HepG2 (cell line): ENCODE measurements at regions not wholly inside any gene's neighbourhood (a gene's known extent, or its start where the extent isn't known, plus 50 kb on each side); places are given as distances from the start of the nearest gene placed in this dataset.

Experiments used
- ATAC-seq: fragments of 200-7000 bp; cut with Tn5 transposase; 3 replicates; pipeline ENCODE4 v1.9.1; 2020; ENCODE audit warnings: mild to moderate bottlenecking, moderate library complexity
- BruUV-seq: library from RNA; stranded (reverse); fragments of 400-500 nt; replicated peaks from 2 replicates; lab custom pipeline; 2021; lab: Mats Ljungman, UMichigan
- CTCF ChIA-PET: fragments of 300-600 bp; formaldehyde crosslinking; extraction: SDS; loops from one replicate; lab custom pipeline; 2021; ENCODE audit warnings: low total read pairs, inconsistent platforms, low intra/inter-chr PET ratio; lab: Yijun Ruan, JAX
- POLR2A ChIA-PET: fragments of 350-600 bp; sonication (Branson Sonifier 250); formaldehyde crosslinking; loops from one replicate; lab custom pipeline; 2020; ENCODE audit warnings: antibody characterized with exemption, inconsistent platforms; lab: Yijun Ruan, JAX
- DNase-seq: peaks from one replicate; pipeline ENCODE4 v3.0.0-alpha.2; 2015; ENCODE audit warnings: low spot score
- FAIRE-seq: peaks from 3 replicates; lab custom pipeline; 2011; peaks lifted over from hg19 to GRCh38; lab: Jason Lieb, UNC
- H2AFZ ChIP-seq: one replicate; pipeline ENCODE4 v1.6.1; 2011; ENCODE audit warnings: low read length, inconsistent platforms
- H3K27ac ChIP-seq: fragments of 300-600 bp; 3 replicates; pipeline ENCODE4 v1.8.0; 2011; ENCODE audit warnings: mixed run types, mild to moderate bottlenecking, mixed read lengths, low read length, inconsistent platforms; ENCODE audit not compliant: insufficient read depth; ENCODE audit errors: extremely low read length
- H3K27me3 ChIP-seq, 2 experiments: fragments of 200-600 bp in 1 of 2; 2 replicates in 1 of 2; 3 replicates in 1 of 2; pipeline versions ENCODE4 v1.6.0 to v1.8.0; 2011; ENCODE audit warnings: low read length in 2 of 2, mild to moderate bottlenecking in 2 of 2, moderate library complexity in 2 of 2, inconsistent platforms in 1 of 2; ENCODE audit not compliant: insufficient read depth in 2 of 2, control insufficient read depth in 1 of 2
- H3K36me3 ChIP-seq, 2 experiments: fragments of 200-600 bp in 1 of 2; replicated peaks in 1 of 2; 2 replicates in 1 of 2; 3 replicates in 1 of 2; pipeline versions ENCODE4 v1.5.1 to v1.8.0; 2011; ENCODE audit warnings: low read length in 2 of 2, inconsistent platforms in 1 of 2; ENCODE audit not compliant: insufficient read depth in 2 of 2, control insufficient read depth in 1 of 2
- H3K4me1 ChIP-seq: 2 replicates; pipeline ENCODE4 v1.5.1; 2012; ENCODE audit warnings: low read length, inconsistent platforms; ENCODE audit not compliant: insufficient read depth
- H3K4me2 ChIP-seq: 2 replicates; pipeline ENCODE4 v1.6.0; 2011; ENCODE audit warnings: low read depth, low read length, inconsistent platforms
- H3K4me3 ChIP-seq, 3 experiments: fragments of 200-600 bp in 1 of 3; sonication (generic), shearing (Covaris generic) in 1 of 3; replicated peaks in 1 of 3; 2 replicates each; pipeline ENCODE4 v1.5.1; 2011 to 2016; ENCODE audit warnings: low read length in 3 of 3, inconsistent platforms in 2 of 3, low read depth in 2 of 3, mild to moderate bottlenecking in 2 of 3, control low read depth in 1 of 3, mixed read lengths in 1 of 3; ENCODE audit not compliant: insufficient read depth in 1 of 3
- H3K79me2 ChIP-seq: one replicate; pipeline ENCODE4 v1.6.1; 2011; ENCODE audit warnings: low read length, inconsistent platforms; ENCODE audit not compliant: insufficient read depth
- H3K9ac ChIP-seq: 2 replicates; pipeline ENCODE4 v1.6.0; 2011; ENCODE audit warnings: mild to moderate bottlenecking, low read depth, low read length, inconsistent platforms; ENCODE audit not compliant: insufficient read depth
- H3K9me3 ChIP-seq: 2 replicates; pipeline ENCODE4 v1.5.1; 2012; ENCODE audit warnings: mild to moderate bottlenecking, low read length
- H4K20me1 ChIP-seq: 2 replicates; pipeline ENCODE4 v1.6.0; 2011; ENCODE audit warnings: inconsistent platforms, mild to moderate bottlenecking, low read length, moderate library complexity; ENCODE audit not compliant: insufficient read depth
- CHCHD3 ChIP-seq: sonication (generic); formaldehyde crosslinking; IDR thresholded peaks from 2 replicates; pipeline ENCODE4 v1.8.0; 2022; ENCODE audit warnings: mild to moderate bottlenecking, missing genetic modification reagents, moderate library complexity
- FOXJ3 ChIP-seq: sonication (generic); formaldehyde crosslinking; IDR thresholded peaks from 2 replicates; pipeline ENCODE4 v1.4.0; 2020; ENCODE audit warnings: missing genetic modification reagents, mild to moderate bottlenecking, borderline replicate concordance
- GABPA ChIP-seq, 2 experiments: IDR thresholded peaks; 2 replicates each; pipeline ENCODE4 v1.6.1; 2011 to 2016; ENCODE audit warnings: low read depth in 2 of 2, low read length in 1 of 2, missing biosample characterization in 1 of 2, missing genetic modification characterization in 1 of 2
- KDM3A ChIP-seq: IDR thresholded peaks from 2 replicates; pipeline ENCODE4 v1.6.1; 2018; ENCODE audit warnings: low read depth, missing compliant biosample characterization
- MXI1 ChIP-seq: IDR thresholded peaks from 3 replicates; pipeline ENCODE4 v1.6.1; 2012; ENCODE audit warnings: low read depth, low read length, inconsistent platforms, borderline replicate concordance
- PLRG1 ChIP-seq: fragments of 450-650 bp; conservative IDR thresholded peaks from 2 replicates; pipeline ENCODE4 v1.6.1; 2016
- SPEN ChIP-seq: sonication (generic); formaldehyde crosslinking; IDR thresholded peaks from 2 replicates; pipeline ENCODE4 v1.5.1; 2020; ENCODE audit warnings: low read depth, mild to moderate bottlenecking, missing genetic modification reagents
- THAP11 ChIP-seq: IDR thresholded peaks from 2 replicates; pipeline ENCODE4 v1.6.1; 2016; ENCODE audit warnings: missing biosample characterization, missing genetic modification reagents
- ZBTB10 ChIP-seq: sonication (generic); formaldehyde crosslinking; IDR thresholded peaks from 2 replicates; pipeline ENCODE4 v1.4.0; 2020; ENCODE audit warnings: missing genetic modification reagents, borderline replicate concordance
- ZNF101 ChIP-seq: sonication (generic); formaldehyde crosslinking; IDR thresholded peaks from 2 replicates; pipeline ENCODE4 v1.4.0; 2020; ENCODE audit warnings: mild to moderate bottlenecking, low read depth, missing genetic modification reagents, borderline replicate concordance
- ZNF740 ChIP-seq: sonication (generic); formaldehyde crosslinking; IDR thresholded peaks from 2 replicates; pipeline ENCODE4 v1.4.0; 2020; ENCODE audit warnings: missing genetic modification reagents
- WGBS: methylation state at CpG from one replicate; pipeline ENCODE4 v1.1.6; 2017; ENCODE audit warnings: low lambda C conversion rate; 5-methylcytosine and 5-hydroxymethylcytosine counted together
- in situ Hi-C: cut with HindIII; loops from 2 replicates; pipeline ENCODE4 v1.10.0; 2017; ENCODE audit warnings: low pct_unique_long_range_greater_than_20kb; ENCODE audit not compliant: extremely low pct_ligation_motif_present
- intact Hi-C: fragments of 100-400 bp; cut with micrococcal nuclease; formaldehyde crosslinking; loops from one replicate; pipeline ENCODE4 v1.10.0; 2022; ENCODE audit not compliant: unreplicated experiment

DNA sequence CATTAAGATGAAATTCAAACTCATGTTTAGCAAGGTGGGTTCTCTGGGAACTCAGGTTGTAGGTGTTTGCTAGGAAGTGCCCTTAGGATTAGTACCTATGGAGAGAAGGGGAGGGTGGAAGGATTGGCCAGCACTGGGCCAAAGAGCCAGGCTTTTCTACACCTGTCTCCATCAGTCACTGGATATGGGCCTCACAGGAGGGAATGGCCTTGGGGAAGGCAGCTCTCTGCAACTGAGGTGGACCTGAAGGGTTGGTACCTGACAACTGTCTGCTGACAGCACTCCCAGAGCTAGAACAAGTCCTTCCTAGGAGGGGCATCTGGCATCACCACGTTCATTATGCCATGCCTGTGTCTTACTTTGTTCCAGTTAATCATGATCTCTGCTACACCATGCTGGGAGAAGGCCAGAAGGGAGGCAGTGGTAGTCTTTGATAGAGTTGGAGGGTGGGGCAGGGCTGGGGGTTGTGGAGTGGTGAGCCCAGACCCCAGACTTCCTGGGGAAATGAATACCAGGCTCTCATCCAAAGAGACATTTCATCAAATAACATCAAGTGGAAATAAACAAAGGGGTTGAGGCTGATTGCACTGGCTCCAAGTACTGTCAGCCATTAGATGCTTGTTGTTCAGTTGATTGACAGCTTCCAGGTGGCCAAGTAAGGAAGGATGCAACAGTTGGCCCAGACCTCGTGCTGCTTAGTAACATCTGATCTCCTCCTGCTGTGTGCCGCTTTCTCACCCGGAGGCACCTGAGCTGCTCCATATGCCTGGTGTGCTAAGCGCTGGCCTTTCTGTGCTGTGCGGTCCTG is 70.6 kb upstream of the PIK3CG start:
- H3K4me2 ChIP-seq, result no peak overlapping the region
- ChIA-PET CTCF (no interaction called here), POLR2A (no interaction called here)
- WGBS, result 0% methylated on average over 1 of the region's 6 CpGs
- no peak for ATAC-seq
- H3K4me3 ChIP-seq, result no peak overlapping the region
- in situ Hi-C loops (loop anchor here (5.0 kb wide), 1 partner anchor 353 kb away; no protein-coding TSS in a partner anchor), intact Hi-C loops (loop anchor here (10.0 kb wide), 1 partner anchor 930 kb away; no protein-coding TSS in a partner anchor)
- no peak for TF ChIP-seq MXI1
- TF ChIP-seq GABPA (IDR thresholded peaks at IDR 0.05; ENCODE audit: low read depth, low read length), result no peak
- TF ChIP-seq GABPA (CRISPR knock-in tag; IDR thresholded peaks at IDR 0.05; ENCODE audit: low read depth), result no peak
- TF ChIP-seq ZNF740 (CRISPR knock-in tag), result no peak
- no peak for TF ChIP-seq ZBTB10 (CRISPR knock-in tag)
- no peak for TF ChIP-seq KDM3A (CRISPR knock-in tag)
- no peak for TF ChIP-seq CHCHD3 (CRISPR knock-in tag)
- TF ChIP-seq SPEN, result no peak
- TF ChIP-seq FOXJ3, result no peak
- no peak for TF ChIP-seq PLRG1
- TF ChIP-seq ZNF101 (CRISPR knock-in tag), result no peak
- TF ChIP-seq THAP11 (CRISPR knock-in tag), result no peak
- no peak for FAIRE-seq
- peaks cover 3% of the 10 kb centered on the region; the same call in 1 of the 2 replicates for H3K9me3 ChIP-seq
- H3K9ac ChIP-seq, result no peak overlapping the region
- no TSS peak for BruUV-seq
- H3K79me2 ChIP-seq, result no peaks in the 10 kb centered on the region
- no peaks in the 10 kb centered on the region for H3K36me3 ChIP-seq
- H3K27me3 ChIP-seq, result no peaks in the 10 kb centered on the region; a peak in 1 of 5 replicates
- DNase-seq, result no peak
- no peak overlapping the region for H3K27ac ChIP-seq
- H3K4me1 ChIP-seq, result no peaks in the 10 kb centered on the region
- H2AFZ ChIP-seq, result no peak overlapping the region
- H4K20me1 ChIP-seq, result no peaks in the 10 kb centered on the region
